ENCODE measurements at regions not wholly inside any gene's neighbourhood (a gene's known extent, or its start where the extent isn't known, plus 50 kb on each side); places are given as distances from the start of the nearest gene placed in this dataset.

DNA sequence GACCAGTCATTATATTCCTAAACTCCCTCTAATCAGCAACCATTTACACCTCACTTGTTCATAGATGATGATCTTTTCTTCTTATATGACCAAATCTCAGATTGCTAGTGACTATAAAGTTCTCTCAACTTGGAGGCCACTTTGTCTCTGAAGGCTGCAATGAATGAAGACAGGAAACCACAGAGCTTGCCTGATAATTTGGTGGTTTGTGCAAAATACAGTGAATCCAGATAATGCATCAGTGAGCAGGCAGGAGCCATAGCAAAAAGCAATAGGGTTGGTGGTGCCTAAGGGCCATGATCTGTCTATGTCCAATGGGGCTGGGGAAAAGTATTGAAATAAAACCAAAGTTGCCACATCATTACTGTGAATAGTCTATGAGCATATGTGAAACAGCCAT is 123.8 kb upstream of the LRFN5 start:
- Histone ChIP-seq H3K36me3 (replicated peaks in 1 of 2; ENCODE audit: control insufficient read depth in 1 of 2, insufficient read depth in 2 of 2, low read length in 2 of 2) (no peaks in the 10 kb centered on the region), H3K4me3 (replicated peaks in 1 of 3; ENCODE audit: insufficient read depth in 1 of 3, low read depth in 2 of 3, low read length in 3 of 3) (no peak overlapping the region), H3K27me3 (ENCODE audit: control insufficient read depth in 1 of 2, insufficient read depth in 2 of 2, low read length in 2 of 2) (no peaks in the 10 kb centered on the region), H2AFZ (ENCODE audit: low read length) (no peak overlapping the region), H3K9ac (ENCODE audit: insufficient read depth, low read depth, low read length) (no peak overlapping the region), H3K27ac (ENCODE audit: extremely low read length, insufficient read depth, low read length) (no peak overlapping the region), H3K9me3 (ENCODE audit: low read length) (peaks cover 77% of the 10 kb centered on the region), H3K4me2 (ENCODE audit: low read depth, low read length) (no peak overlapping the region), H4K20me1 (ENCODE audit: insufficient read depth, low read length) (no peaks in the 10 kb centered on the region), H3K79me2 (ENCODE audit: insufficient read depth, low read length) (no peaks in the 10 kb centered on the region), H3K4me1 (ENCODE audit: insufficient read depth, low read length) (no peaks in the 10 kb centered on the region)
- ATAC-seq (no peak), FAIRE-seq (no peak), DNase-seq (ENCODE audit: low spot score) (no peak)
- no TSS peak for BruUV-seq (replicated peaks)
- intact Hi-C loops (cut with micrococcal nuclease; ENCODE audit: unreplicated experiment) = no loop called here
- ChIA-PET POLR2A (no interaction called here), CTCF (ENCODE audit: low intra/inter-chr PET ratio, low total read pairs) (no interaction called here)
- in situ Hi-C loops (cut with HindIII; ENCODE audit: extremely low pct_ligation_motif_present, low pct_unique_long_range_greater_than_20kb) = no loop called here
- TF ChIP-seq EZH2 (conservative IDR thresholded peaks at IDR 0.05; ENCODE audit: low read depth, low read length) (no peak), ZMYM3 (CRISPR knock-in tag; IDR thresholded peaks at IDR 0.05) (no peak), ZBTB4 (CRISPR knock-in tag; IDR thresholded peaks at IDR 0.05; ENCODE audit: borderline replicate concordance) (no peak), JDP2 (CRISPR knock-in tag; IDR thresholded peaks at IDR 0.05; ENCODE audit: borderline replicate concordance) (no peak), SRF (IDR thresholded peaks at IDR 0.05; ENCODE audit: low read depth, low read length) (no peak), ZFP36L2 (CRISPR knock-in tag; IDR thresholded peaks at IDR 0.05) (no peak), ZNF724P (CRISPR knock-in tag; IDR thresholded peaks at IDR 0.05; ENCODE audit: borderline replicate concordance) (no peak), ZNF275 (CRISPR knock-in tag; IDR thresholded peaks at IDR 0.05; ENCODE audit: borderline replicate concordance) (no peak), SIN3B (IDR thresholded peaks at IDR 0.05; ENCODE audit: low read length) (no peak), HNF4G (IDR thresholded peaks at IDR 0.05; ENCODE audit: borderline replicate concordance, low read depth, low read length) (no peak), HNF4G (CRISPR knock-in tag; IDR thresholded peaks at IDR 0.05; ENCODE audit: borderline replicate concordance, low read depth) (no peak), ZNF788 (CRISPR knock-in tag; IDR thresholded peaks at IDR 0.05; ENCODE audit: borderline replicate concordance) (no peak), ZFX (CRISPR knock-in tag; IDR thresholded peaks at IDR 0.05; ENCODE audit: low read depth) (no peak), ZNF7 (CRISPR knock-in tag; IDR thresholded peaks at IDR 0.05) (no peak)
- TF ChIP-seq, protein P1, sequence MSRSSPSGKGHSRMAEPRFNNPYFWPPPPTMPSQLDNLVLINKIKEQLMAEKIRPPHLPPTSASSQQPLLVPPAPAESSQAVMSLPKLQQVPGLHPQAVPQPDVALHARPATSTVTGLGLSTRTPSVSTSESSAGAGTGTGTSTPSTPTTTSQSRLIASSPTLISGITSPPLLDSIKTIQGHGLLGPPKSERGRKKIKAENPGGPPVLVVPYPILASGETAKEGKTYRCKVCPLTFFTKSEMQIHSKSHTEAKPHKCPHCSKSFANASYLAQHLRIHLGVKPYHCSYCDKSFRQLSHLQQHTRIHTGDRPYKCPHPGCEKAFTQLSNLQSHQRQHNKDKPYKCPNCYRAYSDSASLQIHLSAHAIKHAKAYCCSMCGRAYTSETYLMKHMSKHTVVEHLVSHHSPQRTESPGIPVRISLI (CRISPR knock-in tag; IDR thresholded peaks at IDR 0.05; ENCODE audit: borderline replicate concordance) = no peak
- TF ChIP-seq, protein P2, sequence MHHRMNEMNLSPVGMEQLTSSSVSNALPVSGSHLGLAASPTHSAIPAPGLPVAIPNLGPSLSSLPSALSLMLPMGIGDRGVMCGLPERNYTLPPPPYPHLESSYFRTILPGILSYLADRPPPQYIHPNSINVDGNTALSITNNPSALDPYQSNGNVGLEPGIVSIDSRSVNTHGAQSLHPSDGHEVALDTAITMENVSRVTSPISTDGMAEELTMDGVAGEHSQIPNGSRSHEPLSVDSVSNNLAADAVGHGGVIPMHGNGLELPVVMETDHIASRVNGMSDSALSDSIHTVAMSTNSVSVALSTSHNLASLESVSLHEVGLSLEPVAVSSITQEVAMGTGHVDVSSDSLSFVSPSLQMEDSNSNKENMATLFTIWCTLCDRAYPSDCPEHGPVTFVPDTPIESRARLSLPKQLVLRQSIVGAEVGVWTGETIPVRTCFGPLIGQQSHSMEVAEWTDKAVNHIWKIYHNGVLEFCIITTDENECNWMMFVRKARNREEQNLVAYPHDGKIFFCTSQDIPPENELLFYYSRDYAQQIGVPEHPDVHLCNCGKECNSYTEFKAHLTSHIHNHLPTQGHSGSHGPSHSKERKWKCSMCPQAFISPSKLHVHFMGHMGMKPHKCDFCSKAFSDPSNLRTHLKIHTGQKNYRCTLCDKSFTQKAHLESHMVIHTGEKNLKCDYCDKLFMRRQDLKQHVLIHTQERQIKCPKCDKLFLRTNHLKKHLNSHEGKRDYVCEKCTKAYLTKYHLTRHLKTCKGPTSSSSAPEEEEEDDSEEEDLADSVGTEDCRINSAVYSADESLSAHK (CRISPR knock-in tag; IDR thresholded peaks at IDR 0.05; ENCODE audit: borderline replicate concordance) = no peak
- TF ChIP-seq, protein P3, sequence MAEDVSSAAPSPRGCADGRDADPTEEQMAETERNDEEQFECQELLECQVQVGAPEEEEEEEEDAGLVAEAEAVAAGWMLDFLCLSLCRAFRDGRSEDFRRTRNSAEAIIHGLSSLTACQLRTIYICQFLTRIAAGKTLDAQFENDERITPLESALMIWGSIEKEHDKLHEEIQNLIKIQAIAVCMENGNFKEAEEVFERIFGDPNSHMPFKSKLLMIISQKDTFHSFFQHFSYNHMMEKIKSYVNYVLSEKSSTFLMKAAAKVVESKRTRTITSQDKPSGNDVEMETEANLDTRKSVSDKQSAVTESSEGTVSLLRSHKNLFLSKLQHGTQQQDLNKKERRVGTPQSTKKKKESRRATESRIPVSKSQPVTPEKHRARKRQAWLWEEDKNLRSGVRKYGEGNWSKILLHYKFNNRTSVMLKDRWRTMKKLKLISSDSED (CRISPR knock-in tag; IDR thresholded peaks at IDR 0.05) = no peak

Data from HepG2 (cell line).